ENCODE measurements at regions not wholly inside any gene's neighbourhood (a gene's known extent, or its start where the extent isn't known, plus 50 kb on each side); places are given as distances from the start of the nearest gene placed in this dataset.

GRCh38 chr16:61435346-61435745 is 600.9 kb downstream of the CDH8 start:
- TF ChIP-seq REST (IDR thresholded peaks at IDR 0.05; ENCODE audit: unreplicated experiment): no peak
- TF ChIP-seq CTCF (conservative IDR thresholded peaks at IDR 0.05; ENCODE audit: low read depth in 2 of 2): no peak
- no peak for TF ChIP-seq EZH2 (IDR thresholded peaks at IDR 0.05; ENCODE audit: low read depth, unreplicated experiment)
